HCT116 (cell line): ENCODE measurements at regions not wholly inside any gene's neighbourhood (a gene's known extent, or its start where the extent isn't known, plus 50 kb on each side); places are given as distances from the start of the nearest gene placed in this dataset.

ENCODE experiments used
- ATAC-seq: fragments of 200-7000 bp; cut with Tn5 transposase; 2 replicates; pipeline ENCODE4 v1.9.1; 2020; ENCODE audit warnings: mild to moderate bottlenecking, moderate library complexity
- BruUV-seq: library from RNA; stranded (reverse); fragments of 400-500 nt; replicated peaks from 2 replicates; lab custom pipeline; 2021; lab: Mats Ljungman, UMichigan
- CTCF ChIA-PET: fragments of 300-600 bp; sonication (Branson Sonifier 250); formaldehyde crosslinking; loops from one replicate; lab custom pipeline; 2021; ENCODE audit warnings: antibody characterized with exemption; lab: Charles Lee
- POLR2A ChIA-PET: fragments of 300-600, 350-600 bp; sonication (Branson Sonifier 250); formaldehyde crosslinking; loops from one replicate; lab custom pipeline; 2021; ENCODE audit warnings: antibody characterized with exemption; lab: Charles Lee
- RAD21 ChIA-PET, 2 experiments: fragments of 300-600 bp; sonication (Branson Sonifier 250); formaldehyde crosslinking; loops; one replicate each; lab custom pipeline; 2023; ENCODE audit warnings: low total read pairs in 2 of 2; ENCODE audit not compliant: uncharacterized antibody in 2 of 2, unreplicated experiment in 2 of 2, low non-redundant PET in 1 of 2; lab: Charles Lee
- DNase-seq: peaks from one replicate; pipeline ENCODE4 v3.0.0-alpha.2; 2010; ENCODE audit warnings: low read depth, low spot score
- H2AFZ ChIP-seq: fragments of 200-600 bp; shearing (Covaris generic), sonication (generic); 2 replicates; pipeline ENCODE4 v1.6.1; 2017; ENCODE audit warnings: low read depth, mixed run types, mixed read lengths, antibody characterized with exemption, low read length; ENCODE audit not compliant: poor library complexity, severe bottlenecking
- H3K27ac ChIP-seq: 2 replicates; pipeline ENCODE4 v1.5.1; 2012; ENCODE audit warnings: low read depth, low read length
- H3K27me3 ChIP-seq: fragments of 200-600 bp; sonication (generic); 2 replicates; pipeline ENCODE4 v1.6.1; 2016; ENCODE audit warnings: mixed run types, low read length, mixed read lengths; ENCODE audit not compliant: insufficient read depth
- H3K36me3 ChIP-seq, 2 experiments: fragments of 200-500 bp in 1 of 2; fragments of 200-600 bp in 1 of 2; sonication (Bioruptor generic) in 1 of 2; sonication (generic) in 1 of 2; 2 replicates each; pipeline versions ENCODE4 v1.5.1 to v1.6.1; 2014 to 2016; ENCODE audit warnings: low read length in 2 of 2, inconsistent platforms in 1 of 2, mixed read lengths in 1 of 2, mixed run types in 1 of 2; ENCODE audit not compliant: insufficient read depth in 2 of 2, control insufficient read depth in 1 of 2
- H3K4me1 ChIP-seq, 2 experiments: fragments of 200-600 bp in 1 of 2; sonication (generic) in 1 of 2; 2 replicates each; pipeline versions ENCODE4 v1.5.1 to v1.6.1; 2012 to 2017; ENCODE audit warnings: low read length in 2 of 2, inconsistent platforms in 1 of 2, mild to moderate bottlenecking in 1 of 2, mixed read lengths in 1 of 2, mixed run types in 1 of 2, moderate library complexity in 1 of 2; ENCODE audit not compliant: insufficient read depth in 2 of 2, control insufficient read depth in 1 of 2
- H3K4me2 ChIP-seq: fragments of 200-600 bp; sonication (generic); 2 replicates; pipeline ENCODE4 v1.6.1; 2017; ENCODE audit warnings: mixed run types, low read length, mixed read lengths
- H3K4me3 ChIP-seq, 2 experiments: fragments of 200-600 bp in 1 of 2; sonication (generic) in 1 of 2; replicated peaks in 1 of 2; 2 replicates each; pipeline ENCODE4 v1.5.1; 2011 to 2016; ENCODE audit warnings: low read length in 2 of 2, control low read depth in 1 of 2, low read depth in 1 of 2, mild to moderate bottlenecking in 1 of 2, mixed read lengths in 1 of 2, mixed run types in 1 of 2
- H3K79me2 ChIP-seq: fragments of 200-600 bp; sonication (generic); 2 replicates; pipeline ENCODE4 v1.6.1; 2017; ENCODE audit warnings: mild to moderate bottlenecking, mixed run types, low read length, moderate library complexity, mixed read lengths; ENCODE audit not compliant: insufficient read depth
- H3K9ac ChIP-seq: fragments of 200-600 bp; sonication (generic); 2 replicates; pipeline ENCODE4 v1.6.1; 2016; ENCODE audit warnings: low read length, mixed read lengths
- H3K9me2 ChIP-seq: fragments of 200-600 bp; sonication (generic), shearing (Covaris generic); 2 replicates; pipeline ENCODE4 v1.6.1; 2017; ENCODE audit warnings: mixed run types, mild to moderate bottlenecking, moderate library complexity; ENCODE audit not compliant: insufficient read depth
- H3K9me3 ChIP-seq, 2 experiments: fragments of 200-500 bp in 1 of 2; fragments of 200-600 bp in 1 of 2; sonication (Bioruptor generic) in 1 of 2; sonication (generic) in 1 of 2; 2 replicates each; pipeline ENCODE4 v1.6.1; 2014 to 2017; ENCODE audit warnings: low read length in 2 of 2, mixed read lengths in 2 of 2, inconsistent platforms in 1 of 2, low read depth in 1 of 2, mild to moderate bottlenecking in 1 of 2, mixed run types in 1 of 2, moderate library complexity in 1 of 2; ENCODE audit not compliant: control insufficient read depth in 1 of 2, insufficient read depth in 1 of 2
- H4K20me1 ChIP-seq: fragments of 200-600 bp; sonication (generic), shearing (Covaris generic); 2 replicates; pipeline ENCODE4 v1.6.1; 2017; ENCODE audit warnings: mixed run types, mild to moderate bottlenecking, moderate library complexity; ENCODE audit not compliant: insufficient read depth
- CTCF ChIP-seq, 3 experiments: fragments of 200-600 bp in 1 of 3; sonication (generic) in 1 of 3; IDR thresholded peaks in 2 of 3; conservative IDR thresholded peaks in 1 of 3; 2 replicates each; pipeline ENCODE4 v1.5.1; 2012 to 2017; ENCODE audit warnings: low read depth in 2 of 3, low read length in 2 of 3, antibody characterized with exemption in 1 of 3, borderline replicate concordance in 1 of 3, control low read depth in 1 of 3, mild to moderate bottlenecking in 1 of 3, mixed read lengths in 1 of 3, mixed run types in 1 of 3, moderate library complexity in 1 of 3; ENCODE audit not compliant: insufficient read depth in 1 of 3
- EGR1 ChIP-seq: IDR thresholded peaks from 2 replicates; pipeline ENCODE4 v1.6.1; 2012; ENCODE audit warnings: low read depth
- FOSL1 ChIP-seq: IDR thresholded peaks from 2 replicates; pipeline ENCODE4 v1.6.1; 2012; ENCODE audit warnings: low read depth
- JUND ChIP-seq: IDR thresholded peaks from 2 replicates; pipeline ENCODE4 v1.6.1; 2012
- POLR2AphosphoS5 ChIP-seq: IDR thresholded peaks from 2 replicates; pipeline ENCODE4 v1.6.1; 2011; ENCODE audit warnings: mild to moderate bottlenecking, low read depth, low read length, moderate library complexity
- SP1 ChIP-seq: IDR thresholded peaks from 2 replicates; pipeline ENCODE4 v1.6.1; 2012; ENCODE audit warnings: low read depth
- SRF ChIP-seq: IDR thresholded peaks from 2 replicates; pipeline ENCODE4 v1.6.1; 2012; ENCODE audit warnings: low read depth
- YY1 ChIP-seq: IDR thresholded peaks from 2 replicates; pipeline ENCODE4 v1.6.1; 2011; ENCODE audit warnings: low read length, low read depth, moderate library complexity, mild to moderate bottlenecking; ENCODE audit not compliant: insufficient replicate concordance; ENCODE audit errors: extremely low read depth
- ZNF274 ChIP-seq: fragments of 200-500 bp; sonication (Bioruptor generic); IDR thresholded peaks from 2 replicates; pipeline ENCODE4 v1.6.1; 2014; ENCODE audit warnings: mild to moderate bottlenecking, low read depth, low read length, inconsistent platforms
- intact Hi-C: fragments of 100-400 bp; cut with micrococcal nuclease; formaldehyde crosslinking; loops from 2 replicates; pipeline ENCODE4 v1.10.0; 2022
- TF ChIP-seq, protein P1 (sequence below): IDR thresholded peaks from 2 replicates; pipeline ENCODE4 v1.6.1; 2011; ENCODE audit warnings: mild to moderate bottlenecking, low read length, moderate library complexity; ENCODE audit not compliant: insufficient replicate concordance; ENCODE audit errors: extremely low read depth

DNA sequence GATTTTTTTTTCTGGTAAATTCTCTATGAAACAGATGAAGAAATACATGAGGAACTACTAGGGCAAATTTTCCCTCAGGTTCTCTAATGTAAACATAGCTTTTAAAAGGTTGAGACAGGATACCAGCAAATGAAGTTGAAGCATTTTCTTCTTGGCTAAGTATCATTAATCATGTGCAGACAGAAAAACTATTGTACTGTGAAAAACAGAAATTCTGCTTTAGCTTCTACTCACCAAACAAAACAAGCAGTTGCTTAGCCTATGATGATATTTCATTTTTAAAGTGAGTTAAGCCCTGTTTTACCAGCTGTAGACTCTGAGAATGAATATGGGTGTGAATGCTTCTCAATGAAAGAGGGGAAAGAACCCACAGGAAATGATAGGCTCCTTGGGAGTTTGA, 358.9 kb downstream of the TRAM1L1 start:
- H3K9ac ChIP-seq = no peak overlapping the region
- H3K4me3 ChIP-seq = no peak overlapping the region
- intact Hi-C loops = no loop called here
- H3K36me3 ChIP-seq = no peaks in the 10 kb centered on the region
- no peaks in the 10 kb centered on the region for H3K79me2 ChIP-seq
- ChIA-PET RAD21 (no interaction called here), CTCF (no interaction called here), POLR2A (no interaction called here)
- no peaks in the 10 kb centered on the region for H3K27me3 ChIP-seq
- no peaks in the 10 kb centered on the region for H4K20me1 ChIP-seq
- peak overlapping the region; percentile 32 for H2AFZ ChIP-seq
- DNase-seq (no peak), ATAC-seq (no peak)
- H3K4me2 ChIP-seq = no peak overlapping the region
- H3K9me2 ChIP-seq = no peaks in the 10 kb centered on the region
- no peak overlapping the region for H3K27ac ChIP-seq
- no peaks in the 10 kb centered on the region for H3K9me3 ChIP-seq
- no TSS peak for BruUV-seq
- TF ChIP-seq YY1 (no peak), EGR1 (no peak), CTCF (IDR thresholded peaks at IDR 0.05 in 2 of 3, conservative IDR thresholded peaks at IDR 0.05 in 1 of 3; ENCODE audit: borderline replicate concordance in 1 of 3, insufficient read depth in 1 of 3, low read depth in 2 of 3, low read length in 2 of 3) (no peak), ZNF274 (no peak)
- H3K4me1 ChIP-seq = no peaks in the 10 kb centered on the region

DNA sequence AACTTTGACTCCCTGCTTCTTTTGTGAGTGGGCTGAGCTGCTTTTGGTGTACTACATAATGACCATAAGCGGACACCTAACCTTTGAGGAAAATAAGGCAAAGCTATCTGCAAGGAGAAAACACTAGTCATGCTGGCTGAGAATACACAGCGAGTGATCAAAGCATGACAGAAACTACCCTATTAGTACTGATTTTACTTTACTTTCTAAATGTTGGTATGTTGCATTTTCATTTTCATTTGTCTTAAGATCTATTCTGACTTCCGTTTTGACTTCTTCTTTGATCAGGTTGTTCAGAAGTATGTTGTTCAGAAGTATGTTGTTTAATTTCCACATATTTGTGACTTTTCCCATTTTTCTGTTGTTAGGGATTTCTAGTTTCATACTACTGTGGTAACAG, 361.1 kb downstream of the TRAM1L1 start:
- Histone ChIP-seq H3K9me3 (no peaks in the 10 kb centered on the region), H3K4me2 (no peak overlapping the region), H3K9ac (no peak overlapping the region), H4K20me1 (no peaks in the 10 kb centered on the region), H3K27ac (no peak overlapping the region), H3K9me2 (no peaks in the 10 kb centered on the region), H2AFZ (no peak overlapping the region), H3K4me3 (no peak overlapping the region), H3K36me3 (no peaks in the 10 kb centered on the region), H3K4me1 (no peaks in the 10 kb centered on the region), H3K79me2 (no peaks in the 10 kb centered on the region), H3K27me3 (no peaks in the 10 kb centered on the region)
- TF ChIP-seq EGR1 = no peak
- TF ChIP-seq FOSL1 = no peak
- no peak for TF ChIP-seq SP1
- no peak for TF ChIP-seq POLR2AphosphoS5
- TF ChIP-seq, protein P1, sequence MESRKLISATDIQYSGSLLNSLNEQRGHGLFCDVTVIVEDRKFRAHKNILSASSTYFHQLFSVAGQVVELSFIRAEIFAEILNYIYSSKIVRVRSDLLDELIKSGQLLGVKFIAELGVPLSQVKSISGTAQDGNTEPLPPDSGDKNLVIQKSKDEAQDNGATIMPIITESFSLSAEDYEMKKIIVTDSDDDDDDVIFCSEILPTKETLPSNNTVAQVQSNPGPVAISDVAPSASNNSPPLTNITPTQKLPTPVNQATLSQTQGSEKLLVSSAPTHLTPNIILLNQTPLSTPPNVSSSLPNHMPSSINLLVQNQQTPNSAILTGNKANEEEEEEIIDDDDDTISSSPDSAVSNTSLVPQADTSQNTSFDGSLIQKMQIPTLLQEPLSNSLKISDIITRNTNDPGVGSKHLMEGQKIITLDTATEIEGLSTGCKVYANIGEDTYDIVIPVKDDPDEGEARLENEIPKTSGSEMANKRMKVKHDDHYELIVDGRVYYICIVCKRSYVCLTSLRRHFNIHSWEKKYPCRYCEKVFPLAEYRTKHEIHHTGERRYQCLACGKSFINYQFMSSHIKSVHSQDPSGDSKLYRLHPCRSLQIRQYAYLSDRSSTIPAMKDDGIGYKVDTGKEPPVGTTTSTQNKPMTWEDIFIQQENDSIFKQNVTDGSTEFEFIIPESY = no peak
- no peak for TF ChIP-seq JUND
- TF ChIP-seq SRF = no peak
- ChIA-PET CTCF (no interaction called here), POLR2A (no interaction called here), RAD21 (no interaction called here)
- no TSS peak for BruUV-seq
- intact Hi-C loops = no loop called here
- no peak for ATAC-seq
- DNase-seq = no peak
